DND-41 (cell line): ENCODE measurements at regions not wholly inside any gene's neighbourhood (a gene's known extent, or its start where the extent isn't known, plus 50 kb on each side); places are given as distances from the start of the nearest gene placed in this dataset.

Experiments used
- ATAC-seq: fragments of 200-7000 bp; cut with Tn5 transposase; 3 replicates; pipeline ENCODE4 v1.9.1; 2021; ENCODE audit warnings: low read depth; ENCODE audit not compliant: insufficient read depth
- DNase-seq: peaks from one replicate; pipeline ENCODE4 v3.0.0-alpha.2; 2020
- H2AFZ ChIP-seq: 2 replicates; pipeline ENCODE4 v1.6.0; 2012; ENCODE audit warnings: low read depth, low read length
- H3K27ac ChIP-seq: 2 replicates; pipeline ENCODE4 v1.5.1; 2012; ENCODE audit warnings: low read length, inconsistent platforms
- H3K27me3 ChIP-seq: fragments of 200-600 bp; sonication (generic); 2 replicates; pipeline ENCODE4 v1.6.0; 2012; ENCODE audit warnings: low read length, mild to moderate bottlenecking, inconsistent platforms; ENCODE audit not compliant: insufficient read depth, poor library complexity
- H3K36me3 ChIP-seq: 2 replicates; pipeline ENCODE4 v1.5.1; 2012; ENCODE audit warnings: low read length, inconsistent platforms; ENCODE audit not compliant: insufficient read depth
- H3K4me1 ChIP-seq: 2 replicates; pipeline ENCODE4 v1.5.1; 2012; ENCODE audit warnings: mild to moderate bottlenecking, low read length; ENCODE audit not compliant: insufficient read depth
- H3K4me2 ChIP-seq: 2 replicates; pipeline ENCODE4 v1.6.0; 2012; ENCODE audit warnings: mild to moderate bottlenecking, moderate library complexity, low read length, inconsistent platforms; ENCODE audit not compliant: insufficient read depth
- H3K4me3 ChIP-seq, 2 experiments: fragments of 200-600 bp in 1 of 2; shearing (Covaris generic) in 1 of 2; 2 replicates each; pipeline ENCODE4 v1.5.1; 2012 to 2016; ENCODE audit warnings: inconsistent platforms in 2 of 2, low read length in 2 of 2, mild to moderate bottlenecking in 2 of 2, low read depth in 1 of 2, moderate library complexity in 1 of 2
- H3K79me2 ChIP-seq: 2 replicates; pipeline ENCODE4 v1.6.0; 2012; ENCODE audit warnings: low read length, inconsistent platforms; ENCODE audit not compliant: insufficient read depth
- H3K9ac ChIP-seq: 2 replicates; pipeline ENCODE4 v1.6.0; 2012; ENCODE audit warnings: low read depth, mild to moderate bottlenecking, inconsistent platforms, low read length, moderate library complexity
- H3K9me3 ChIP-seq: 2 replicates; pipeline ENCODE4 v1.5.1; 2012; ENCODE audit warnings: low read length, moderate library complexity, mild to moderate bottlenecking, inconsistent platforms; ENCODE audit not compliant: insufficient read depth, severe bottlenecking
- H4K20me1 ChIP-seq: 2 replicates; pipeline ENCODE4 v1.6.0; 2012; ENCODE audit warnings: low read length; ENCODE audit not compliant: insufficient read depth
- EZH2 ChIP-seq: IDR thresholded peaks from 3 replicates; pipeline ENCODE4 v1.6.1; 2012; ENCODE audit warnings: borderline replicate concordance, low read depth, mild to moderate bottlenecking, moderate library complexity, low read length, inconsistent platforms; ENCODE audit not compliant: severe bottlenecking
- TF ChIP-seq, protein P1 (sequence below): IDR thresholded peaks from 2 replicates; pipeline ENCODE4 v1.5.1; 2012; ENCODE audit warnings: borderline replicate concordance, low read length, moderate library complexity, mild to moderate bottlenecking; ENCODE audit not compliant: poor library complexity, severe bottlenecking; ENCODE audit errors: extremely low read depth

DNA sequence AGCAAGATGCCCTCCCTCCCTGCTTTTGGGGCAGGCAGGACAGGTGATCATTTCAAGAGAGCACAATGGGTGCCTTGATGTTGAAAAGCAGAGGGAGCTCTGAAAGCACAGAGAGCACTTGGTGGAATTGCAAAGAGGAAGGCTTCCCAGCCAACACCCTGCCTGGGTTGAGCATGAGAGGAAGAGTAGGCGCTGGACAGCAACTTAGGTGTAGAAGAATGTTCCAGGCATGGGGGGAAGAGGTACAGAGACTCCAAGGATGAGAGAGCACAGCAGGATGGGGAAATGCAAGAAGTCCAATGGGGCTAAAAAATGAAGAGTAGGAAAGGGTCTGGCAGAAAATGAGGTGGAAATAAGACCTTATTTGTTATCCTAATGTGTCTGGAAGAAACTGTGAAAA, 144.8 kb downstream of the TRIM36 start:
- Histone ChIP-seq H3K9me3 (no peaks in the 10 kb centered on the region), H3K36me3 (no peaks in the 10 kb centered on the region), H3K27ac (no peak overlapping the region), H2AFZ (no peak overlapping the region), H3K4me1 (no peaks in the 10 kb centered on the region), H3K4me2 (no peak overlapping the region), H3K79me2 (no peaks in the 10 kb centered on the region), H4K20me1 (no peaks in the 10 kb centered on the region), H3K4me3 (no peak overlapping the region), H3K27me3 (no peaks in the 10 kb centered on the region), H3K9ac (no peak overlapping the region)
- ATAC-seq (no peak), DNase-seq (no peak)
- no peak for TF ChIP-seq EZH2
- TF ChIP-seq, protein P1, sequence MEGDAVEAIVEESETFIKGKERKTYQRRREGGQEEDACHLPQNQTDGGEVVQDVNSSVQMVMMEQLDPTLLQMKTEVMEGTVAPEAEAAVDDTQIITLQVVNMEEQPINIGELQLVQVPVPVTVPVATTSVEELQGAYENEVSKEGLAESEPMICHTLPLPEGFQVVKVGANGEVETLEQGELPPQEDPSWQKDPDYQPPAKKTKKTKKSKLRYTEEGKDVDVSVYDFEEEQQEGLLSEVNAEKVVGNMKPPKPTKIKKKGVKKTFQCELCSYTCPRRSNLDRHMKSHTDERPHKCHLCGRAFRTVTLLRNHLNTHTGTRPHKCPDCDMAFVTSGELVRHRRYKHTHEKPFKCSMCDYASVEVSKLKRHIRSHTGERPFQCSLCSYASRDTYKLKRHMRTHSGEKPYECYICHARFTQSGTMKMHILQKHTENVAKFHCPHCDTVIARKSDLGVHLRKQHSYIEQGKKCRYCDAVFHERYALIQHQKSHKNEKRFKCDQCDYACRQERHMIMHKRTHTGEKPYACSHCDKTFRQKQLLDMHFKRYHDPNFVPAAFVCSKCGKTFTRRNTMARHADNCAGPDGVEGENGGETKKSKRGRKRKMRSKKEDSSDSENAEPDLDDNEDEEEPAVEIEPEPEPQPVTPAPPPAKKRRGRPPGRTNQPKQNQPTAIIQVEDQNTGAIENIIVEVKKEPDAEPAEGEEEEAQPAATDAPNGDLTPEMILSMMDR = no peak

DNA sequence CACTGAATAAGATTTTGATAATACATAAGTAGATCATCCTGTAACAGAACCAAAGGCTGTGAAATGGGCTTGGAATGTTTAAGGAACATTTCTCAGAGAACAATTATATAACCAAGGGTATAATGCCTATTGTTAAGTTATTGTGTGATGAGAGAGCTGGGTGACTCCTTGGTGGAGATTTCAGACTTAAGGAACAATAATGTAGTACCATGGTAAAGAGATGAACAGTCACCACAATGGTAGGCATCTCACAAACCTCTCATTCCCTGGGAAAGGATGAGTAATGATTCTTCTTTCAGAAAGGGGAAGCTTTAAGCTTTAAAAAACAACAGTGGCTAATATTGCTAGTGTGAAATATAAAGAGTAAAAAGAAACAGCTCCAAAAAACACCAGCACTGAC, 147.4 kb downstream of the TRIM36 start:
- no peak for TF ChIP-seq EZH2
- H4K20me1 ChIP-seq = no peaks in the 10 kb centered on the region
- H3K4me3 ChIP-seq = no peak overlapping the region
- H3K4me1 ChIP-seq = no peaks in the 10 kb centered on the region
- H3K4me2 ChIP-seq = no peak overlapping the region
- no peaks in the 10 kb centered on the region for H3K36me3 ChIP-seq
- no peak overlapping the region for H3K9ac ChIP-seq
- H3K27me3 ChIP-seq = no peaks in the 10 kb centered on the region
- no peaks in the 10 kb centered on the region for H3K9me3 ChIP-seq
- H3K79me2 ChIP-seq = no peaks in the 10 kb centered on the region
- ATAC-seq (no peak), DNase-seq (no peak)
- H2AFZ ChIP-seq = no peak overlapping the region
- no peak overlapping the region for H3K27ac ChIP-seq

DNA sequence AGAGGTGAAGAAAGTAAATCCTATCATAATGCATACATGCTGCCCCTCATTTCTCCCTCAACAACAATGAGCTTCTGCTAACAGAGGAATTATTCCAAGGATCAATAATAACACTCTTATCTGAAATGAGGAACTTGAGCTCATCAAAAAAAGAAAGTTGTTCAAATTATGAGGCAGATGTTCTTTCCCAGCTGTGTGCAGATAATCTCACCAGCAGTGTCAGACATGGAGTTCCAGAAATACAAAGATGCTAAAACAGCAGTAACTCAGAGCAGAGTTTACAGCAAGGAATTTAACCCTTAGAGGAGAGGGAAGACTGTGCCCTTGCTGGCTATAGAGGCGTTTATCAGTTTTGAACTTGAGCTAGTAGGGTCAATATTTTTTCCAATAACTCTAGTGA, 153.1 kb downstream of the TRIM36 start:
- TF ChIP-seq, protein P1 = no peak
- TF ChIP-seq EZH2 = no peak
- Histone ChIP-seq H3K9ac (no peak overlapping the region), H4K20me1 (no peaks in the 10 kb centered on the region), H3K27me3 (no peaks in the 10 kb centered on the region), H3K4me3 (no peak overlapping the region), H3K4me1 (no peaks in the 10 kb centered on the region), H3K27ac (no peak overlapping the region), H3K79me2 (no peaks in the 10 kb centered on the region), H3K36me3 (no peaks in the 10 kb centered on the region), H2AFZ (no peak overlapping the region), H3K9me3 (no peaks in the 10 kb centered on the region), H3K4me2 (no peak overlapping the region)
- DNase-seq (no peak), ATAC-seq (no peak)

DNA sequence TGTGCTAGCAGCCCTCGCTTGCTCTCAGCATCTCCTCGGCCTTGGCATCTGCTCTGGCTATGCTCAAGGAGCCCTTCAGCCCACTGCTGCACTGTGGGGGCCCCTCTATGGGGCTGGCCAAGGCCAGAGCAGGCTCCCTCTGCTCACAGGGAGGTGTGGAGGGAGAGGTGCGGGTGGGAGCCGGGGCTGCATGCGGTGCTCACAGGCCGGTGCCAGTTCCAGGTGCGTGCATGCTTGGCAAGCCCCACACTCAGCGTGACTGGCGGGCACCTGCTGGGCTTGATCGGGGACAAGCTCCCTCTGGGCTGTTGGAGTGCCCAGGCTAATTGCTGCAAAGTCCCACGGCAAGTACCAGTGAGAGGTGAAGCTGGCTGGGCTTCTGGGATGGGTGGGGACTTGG, 170.5 kb downstream of the TRIM36 start:
- Histone ChIP-seq H3K4me3 (no peak overlapping the region), H3K9me3 (no peaks in the 10 kb centered on the region), H3K27ac (no peak overlapping the region), H3K36me3 (no peaks in the 10 kb centered on the region), H4K20me1 (no peaks in the 10 kb centered on the region), H3K4me1 (no peaks in the 10 kb centered on the region), H3K79me2 (no peaks in the 10 kb centered on the region), H3K4me2 (no peak overlapping the region), H3K27me3 (no peaks in the 10 kb centered on the region), H2AFZ (no peak overlapping the region), H3K9ac (no peak overlapping the region)
- DNase-seq (no peak), ATAC-seq (no peak)
- no peak for TF ChIP-seq EZH2
- TF ChIP-seq, protein P1 = no peak
